ENCODE measurements at regions not wholly inside any gene's neighbourhood (a gene's known extent, or its start where the extent isn't known, plus 50 kb on each side); places are given as distances from the start of the nearest gene placed in this dataset.

- Histone ChIP-seq H3K4me3 (ENCODE audit: low read length in 2 of 2) (no peak overlapping the region), H3K9me3 (ENCODE audit: control insufficient read depth in 1 of 2, low read length in 2 of 2) (no peaks in the 10 kb centered on the region), H3K4me1 (ENCODE audit: insufficient read depth, low read length) (no peaks in the 10 kb centered on the region), H3K36me3 (ENCODE audit: insufficient read depth, low read length) (no peaks in the 10 kb centered on the region), H3K27me3 (ENCODE audit: insufficient read depth, low read length) (no peaks in the 10 kb centered on the region), H3K27ac (ENCODE audit: low read depth, low read length) (no peak overlapping the region)
- Mint-ChIP-seq H3K36me3 (no peaks in the 10 kb centered on the region), H3K9me3 (peaks cover 0 to 2% (median 0%) of the 10 kb centered on the region in 8 donors), H3K4me3 (no peak overlapping the region), H3K4me1 (no peaks in the 10 kb centered on the region), H3K27me3 (no peaks in the 10 kb centered on the region), H3K27ac (no peak overlapping the region)
- ChIA-PET CTCF (ENCODE audit: partially characterized antibody) (no interaction called here), POLR2A (ENCODE audit: partially characterized antibody) (no interaction called here)
- no peak for DNase-seq
- intact Hi-C loops (cut with micrococcal nuclease), result no loop called here
Observed at GRCh38 chr4:165711912-165712311, 161.1 kb upstream of the TLL1 start.

- H3K4me1 ChIP-seq (ENCODE audit: insufficient read depth, low read length), result no peaks in the 10 kb centered on the region
- no peak overlapping the region for H3K27ac ChIP-seq (ENCODE audit: low read depth, low read length)
- CTCF ChIA-PET (ENCODE audit: partially characterized antibody), result interaction anchor here (1.0 kb wide), 1 partner anchor 12 kb away, joined by 3 read pairs; no protein-coding TSS in a partner anchor
- no peak for DNase-seq
- H3K27me3 Mint-ChIP-seq, result no peaks in the 10 kb centered on the region
- H3K27me3 ChIP-seq (ENCODE audit: insufficient read depth, low read length), result no peaks in the 10 kb centered on the region
- peaks cover 0 to 2% (median 0%) of the 10 kb centered on the region in 8 donors for H3K9me3 Mint-ChIP-seq
- H3K36me3 Mint-ChIP-seq, result no peaks in the 10 kb centered on the region
- no peaks in the 10 kb centered on the region for H3K36me3 ChIP-seq (ENCODE audit: insufficient read depth, low read length)
- H3K4me1 Mint-ChIP-seq, result no peaks in the 10 kb centered on the region
- POLR2A ChIA-PET (ENCODE audit: partially characterized antibody), result no interaction called here
- no peak overlapping the region for H3K27ac Mint-ChIP-seq
- no peak overlapping the region for H3K4me3 Mint-ChIP-seq
- intact Hi-C loops (cut with micrococcal nuclease), result no loop called here
- H3K9me3 ChIP-seq (ENCODE audit: control insufficient read depth in 1 of 2, low read length in 2 of 2), result no peaks in the 10 kb centered on the region
- no peak overlapping the region for H3K4me3 ChIP-seq (ENCODE audit: low read length in 2 of 2)
Observed at GRCh38 chr4:165714650-165715049, 158.4 kb upstream of the TLL1 start.

GRCh38 chr4:165715211-165715610 is 157.8 kb upstream of the TLL1 start:
- H3K4me1 Mint-ChIP-seq, result no peaks in the 10 kb centered on the region
- CTCF ChIA-PET (ENCODE audit: partially characterized antibody), result interaction anchor here (1.0 kb wide), 1 partner anchor 11 kb away, joined by 3 read pairs; no protein-coding TSS in a partner anchor
- no peaks in the 10 kb centered on the region for H3K4me1 ChIP-seq (ENCODE audit: insufficient read depth, low read length)
- intact Hi-C loops (cut with micrococcal nuclease), result no loop called here
- no peaks in the 10 kb centered on the region for H3K36me3 ChIP-seq (ENCODE audit: insufficient read depth, low read length)
- H3K27me3 ChIP-seq (ENCODE audit: insufficient read depth, low read length), result no peaks in the 10 kb centered on the region
- H3K4me3 ChIP-seq (ENCODE audit: low read length in 2 of 2), result no peak overlapping the region
- peaks cover 0 to 2% (median 0%) of the 10 kb centered on the region in 8 donors for H3K9me3 Mint-ChIP-seq
- H3K36me3 Mint-ChIP-seq, result no peaks in the 10 kb centered on the region
- no peaks in the 10 kb centered on the region for H3K9me3 ChIP-seq (ENCODE audit: control insufficient read depth in 1 of 2, low read length in 2 of 2)
- H3K4me3 Mint-ChIP-seq, result no peak overlapping the region
- POLR2A ChIA-PET (ENCODE audit: partially characterized antibody), result no interaction called here
- no peak overlapping the region for H3K27ac Mint-ChIP-seq
- no peaks in the 10 kb centered on the region for H3K27me3 Mint-ChIP-seq
- DNase-seq, result no peak
- H3K27ac ChIP-seq (ENCODE audit: low read depth, low read length), result no peak overlapping the region

GRCh38 chr4:165715989-165716388 is 157.0 kb upstream of the TLL1 start:
- Histone ChIP-seq H3K27ac (ENCODE audit: low read depth, low read length) (no peak overlapping the region), H3K27me3 (ENCODE audit: insufficient read depth, low read length) (no peaks in the 10 kb centered on the region), H3K4me3 (ENCODE audit: low read length in 2 of 2) (no peak overlapping the region), H3K4me1 (ENCODE audit: insufficient read depth, low read length) (no peaks in the 10 kb centered on the region), H3K36me3 (ENCODE audit: insufficient read depth, low read length) (no peaks in the 10 kb centered on the region), H3K9me3 (ENCODE audit: control insufficient read depth in 1 of 2, low read length in 2 of 2) (no peaks in the 10 kb centered on the region)
- peaks cover 0 to 2% (median 0%) of the 10 kb centered on the region in 8 donors for H3K9me3 Mint-ChIP-seq
- H3K36me3 Mint-ChIP-seq, result no peaks in the 10 kb centered on the region
- H3K27me3 Mint-ChIP-seq, result no peaks in the 10 kb centered on the region
- H3K4me3 Mint-ChIP-seq, result no peak overlapping the region
- ChIA-PET POLR2A (ENCODE audit: partially characterized antibody) (no interaction called here), CTCF (ENCODE audit: partially characterized antibody) (no interaction called here)
- H3K27ac Mint-ChIP-seq, result no peak overlapping the region
- intact Hi-C loops (cut with micrococcal nuclease), result no loop called here
- DNase-seq, result no peak
- no peaks in the 10 kb centered on the region for H3K4me1 Mint-ChIP-seq

- no peaks in the 10 kb centered on the region for H3K4me1 ChIP-seq (ENCODE audit: insufficient read depth, low read length)
- H3K4me3 ChIP-seq (ENCODE audit: low read length in 2 of 2), result no peak overlapping the region
- ChIA-PET CTCF (ENCODE audit: partially characterized antibody) (no interaction called here), POLR2A (ENCODE audit: partially characterized antibody) (no interaction called here)
- H3K9me3 ChIP-seq (ENCODE audit: control insufficient read depth in 1 of 2, low read length in 2 of 2), result no peaks in the 10 kb centered on the region
- no peaks in the 10 kb centered on the region for H3K27me3 ChIP-seq (ENCODE audit: insufficient read depth, low read length)
- no peaks in the 10 kb centered on the region for H3K36me3 Mint-ChIP-seq
- no peaks in the 10 kb centered on the region for H3K27me3 Mint-ChIP-seq
- no peak overlapping the region for H3K27ac ChIP-seq (ENCODE audit: low read depth, low read length)
- H3K4me1 Mint-ChIP-seq, result no peaks in the 10 kb centered on the region
- intact Hi-C loops (cut with micrococcal nuclease), result no loop called here
- H3K27ac Mint-ChIP-seq, result no peak overlapping the region
- no peaks in the 10 kb centered on the region for H3K36me3 ChIP-seq (ENCODE audit: insufficient read depth, low read length)
- DNase-seq, result no peak
- peaks cover 0 to 2% (median 0%) of the 10 kb centered on the region in 8 donors for H3K9me3 Mint-ChIP-seq
- H3K4me3 Mint-ChIP-seq, result no peak overlapping the region
Observed at GRCh38 chr4:165716472-165716871, 156.6 kb upstream of the TLL1 start.

- Mint-ChIP-seq H3K4me1 (no peaks in the 10 kb centered on the region), H3K27me3 (no peaks in the 10 kb centered on the region), H3K36me3 (no peaks in the 10 kb centered on the region), H3K9me3 (peaks cover 0 to 2% (median 0%) of the 10 kb centered on the region in 8 donors), H3K27ac (no peak overlapping the region), H3K4me3 (no peak overlapping the region)
- ChIA-PET CTCF (ENCODE audit: partially characterized antibody) (no interaction called here), POLR2A (ENCODE audit: partially characterized antibody) (no interaction called here)
- no peak for DNase-seq
- no peaks in the 10 kb centered on the region for H3K36me3 ChIP-seq (ENCODE audit: insufficient read depth, low read length)
- intact Hi-C loops (cut with micrococcal nuclease), result no loop called here
- no peaks in the 10 kb centered on the region for H3K9me3 ChIP-seq (ENCODE audit: control insufficient read depth in 1 of 2, low read length in 2 of 2)
- no peaks in the 10 kb centered on the region for H3K4me1 ChIP-seq (ENCODE audit: insufficient read depth, low read length)
- H3K4me3 ChIP-seq (ENCODE audit: low read length in 2 of 2), result no peak overlapping the region
- H3K27me3 ChIP-seq (ENCODE audit: insufficient read depth, low read length), result no peaks in the 10 kb centered on the region
- H3K27ac ChIP-seq (ENCODE audit: low read depth, low read length), result no peak overlapping the region
Observed at GRCh38 chr4:165718660-165719059, 154.4 kb upstream of the TLL1 start.

- intact Hi-C loops (cut with micrococcal nuclease), result no loop called here
- H3K36me3 ChIP-seq (ENCODE audit: insufficient read depth, low read length), result no peaks in the 10 kb centered on the region
- no peak for DNase-seq
- peaks cover 0 to 2% of the 10 kb centered on the region in 2 donors for H3K27me3 Mint-ChIP-seq
- H3K4me1 Mint-ChIP-seq, result no peaks in the 10 kb centered on the region
- no peak overlapping the region for H3K4me3 ChIP-seq (ENCODE audit: low read length in 2 of 2)
- H3K27ac ChIP-seq (ENCODE audit: low read depth, low read length), result no peak overlapping the region
- no peak overlapping the region for H3K4me3 Mint-ChIP-seq
- no peaks in the 10 kb centered on the region for H3K4me1 ChIP-seq (ENCODE audit: insufficient read depth, low read length)
- H3K27ac Mint-ChIP-seq, result no peak overlapping the region
- no peaks in the 10 kb centered on the region for H3K27me3 ChIP-seq (ENCODE audit: insufficient read depth, low read length)
- H3K9me3 ChIP-seq (ENCODE audit: control insufficient read depth in 1 of 2, low read length in 2 of 2), result no peaks in the 10 kb centered on the region
- POLR2A ChIA-PET (ENCODE audit: partially characterized antibody), result no interaction called here
- peaks cover 0 to 2% (median 0%) of the 10 kb centered on the region in 8 donors for H3K9me3 Mint-ChIP-seq
- H3K36me3 Mint-ChIP-seq, result no peaks in the 10 kb centered on the region
- CTCF ChIA-PET (ENCODE audit: partially characterized antibody), result interaction anchor here (1.2 kb wide), 1 partner anchor 11 kb away, joined by 3 read pairs; no protein-coding TSS in a partner anchor
Observed at GRCh38 chr4:165720411-165721082, 152.5 kb upstream of the TLL1 start.

All from CD4-positive, alpha-beta memory T cell (primary cell).